GM19395 (cell line): ENCODE measurements at regions not wholly inside any gene's neighbourhood (a gene's known extent, or its start where the extent isn't known, plus 50 kb on each side); places are given as distances from the start of the nearest gene placed in this dataset.

ENCODE experiments used
- ATAC-seq: cut with Tn5 transposase; IDR thresholded peaks from one replicate; pipeline ENCODE4 v1.9.1; 2021; ENCODE audit warnings: mild to moderate bottlenecking, moderate library complexity; ENCODE audit not compliant: unreplicated experiment

- ATAC-seq: no peak
Observed at GRCh38 chr4:34619531-34620162, 1624.7 kb downstream of the ARAP2 start.

- ATAC-seq: no peak
Observed at GRCh38 chr4:34628471-34628870, 1615.8 kb downstream of the ARAP2 start.

GRCh38 chr4:34629451-34629850, 1614.9 kb downstream of the ARAP2 start:
- no peak for ATAC-seq

GRCh38 chr4:34633241-34633640, 1611.1 kb downstream of the ARAP2 start:
- ATAC-seq: no peak

- ATAC-seq: no peak
Observed at GRCh38 chr4:34636623-34637022, 1607.7 kb downstream of the ARAP2 start.

- ATAC-seq: no peak
Observed at GRCh38 chr4:34643476-34643875, 1600.8 kb downstream of the ARAP2 start.

GRCh38 chr4:34644579-34645115, 1599.7 kb downstream of the ARAP2 start:
- ATAC-seq: no peak

GRCh38 chr4:34649716-34650115, 1594.6 kb downstream of the ARAP2 start:
- no peak for ATAC-seq

- ATAC-seq: no peak
Observed at GRCh38 chr4:34664051-34664450, 1580.3 kb downstream of the ARAP2 start.

GRCh38 chr4:34676400-34676799, 1567.9 kb downstream of the ARAP2 start:
- ATAC-seq: no peak

- no peak for ATAC-seq
Observed at GRCh38 chr4:34678431-34678830, 1565.9 kb downstream of the ARAP2 start.

GRCh38 chr4:34679228-34679627, 1565.1 kb downstream of the ARAP2 start:
- no peak for ATAC-seq

GRCh38 chr4:34709564-34709963, 1534.8 kb downstream of the ARAP2 start:
- ATAC-seq: no peak

- no peak for ATAC-seq
Observed at GRCh38 chr4:34718576-34719245, 1525.6 kb downstream of the ARAP2 start.

GRCh38 chr4:34720571-34720970, 1523.7 kb downstream of the ARAP2 start:
- no peak for ATAC-seq

- no peak for ATAC-seq
Observed at GRCh38 chr4:34721835-34722234, 1522.5 kb downstream of the ARAP2 start.

GRCh38 chr4:34723605-34724004, 1520.7 kb downstream of the ARAP2 start:
- ATAC-seq: no peak

- ATAC-seq: no peak
Observed at GRCh38 chr4:34724491-34724890, 1519.8 kb downstream of the ARAP2 start.

- no peak for ATAC-seq
Observed at GRCh38 chr4:34731070-34731469, 1513.2 kb downstream of the ARAP2 start.

GRCh38 chr4:34732176-34732950, 1512.0 kb downstream of the ARAP2 start:
- ATAC-seq: no peak

GRCh38 chr4:34733185-34733941, 1511.0 kb downstream of the ARAP2 start:
- no peak for ATAC-seq
